DOHH2 (cell line): ENCODE measurements at regions not wholly inside any gene's neighbourhood (a gene's known extent, or its start where the extent isn't known, plus 50 kb on each side); places are given as distances from the start of the nearest gene placed in this dataset.

Source experiments
- H3F3A ChIP-seq: fragments of 200-600 bp; sonication (generic), shearing (Covaris generic); 2 replicates; pipeline ENCODE4 v1.6.0; 2016; ENCODE audit warnings: antibody characterized with exemption, mild to moderate bottlenecking; ENCODE audit not compliant: control insufficient read depth, insufficient read depth
- H3K27ac ChIP-seq: fragments of 200-600 bp; sonication (generic); 2 replicates; pipeline ENCODE4 v1.5.1; 2014; ENCODE audit warnings: low read depth, mild to moderate bottlenecking, low read length, moderate library complexity
- H3K27me3 ChIP-seq: fragments of 200-600 bp; sonication (generic); 2 replicates; pipeline ENCODE4 v1.6.1; 2014; ENCODE audit warnings: mild to moderate bottlenecking, low read length, mixed read lengths; ENCODE audit not compliant: control insufficient read depth
- H3K36me3 ChIP-seq: fragments of 200-600 bp; sonication (generic); 2 replicates; pipeline ENCODE4 v1.6.1; 2014; ENCODE audit warnings: mild to moderate bottlenecking, low read length, moderate library complexity, mixed read lengths; ENCODE audit not compliant: control insufficient read depth
- H3K4me1 ChIP-seq: fragments of 200-600 bp; sonication (generic); 2 replicates; pipeline ENCODE4 v1.6.1; 2014; ENCODE audit warnings: mild to moderate bottlenecking, low read length, mixed read lengths; ENCODE audit not compliant: control insufficient read depth
- H3K4me2 ChIP-seq: fragments of 200-600 bp; sonication (generic); 2 replicates; pipeline ENCODE4 v1.6.0; 2014; ENCODE audit warnings: mild to moderate bottlenecking, low read length, moderate library complexity
- H3K4me3 ChIP-seq: fragments of 200-600 bp; sonication (generic); 2 replicates; pipeline ENCODE4 v1.5.1; 2014; ENCODE audit warnings: mild to moderate bottlenecking, low read length, mixed read lengths
- H3K79me2 ChIP-seq: fragments of 200-600 bp; sonication (generic); 2 replicates; pipeline ENCODE4 v1.6.1; 2014; ENCODE audit warnings: mild to moderate bottlenecking, low read length, mixed read lengths; ENCODE audit not compliant: control insufficient read depth
- H3K9me2 ChIP-seq: fragments of 200-600 bp; sonication (generic); replicated peaks from 2 replicates; pipeline ENCODE4 v1.6.1; 2014; ENCODE audit warnings: mild to moderate bottlenecking, low read length, mixed read lengths; ENCODE audit not compliant: control insufficient read depth
- H3K9me3 ChIP-seq: fragments of 200-600 bp; sonication (generic); 2 replicates; pipeline ENCODE4 v1.6.1; 2014; ENCODE audit warnings: antibody characterized with exemption, low read length, mixed read lengths; ENCODE audit not compliant: control insufficient read depth, insufficient read depth
- H4K20me1 ChIP-seq: fragments of 200-600 bp; sonication (generic); 2 replicates; pipeline ENCODE4 v1.6.0; 2014; ENCODE audit warnings: low read depth, mild to moderate bottlenecking, antibody characterized with exemption, low read length, moderate library complexity; ENCODE audit not compliant: control insufficient read depth, insufficient read depth
- EZH2phosphoT487 ChIP-seq: fragments of 200-600 bp; sonication (generic); IDR thresholded peaks from 2 replicates; pipeline ENCODE4 v1.6.1; 2017; ENCODE audit warnings: borderline replicate concordance, mild to moderate bottlenecking, antibody characterized with exemption, low read length, moderate library complexity, mixed read lengths
- TF ChIP-seq, protein P1 (sequence below): fragments of 200-600 bp; sonication (generic); IDR thresholded peaks from one replicate; pipeline ENCODE4 v1.5.1; 2014; ENCODE audit warnings: antibody characterized with exemption, mild to moderate bottlenecking, low read depth, low read length; ENCODE audit not compliant: poor library complexity, severe bottlenecking

DNA sequence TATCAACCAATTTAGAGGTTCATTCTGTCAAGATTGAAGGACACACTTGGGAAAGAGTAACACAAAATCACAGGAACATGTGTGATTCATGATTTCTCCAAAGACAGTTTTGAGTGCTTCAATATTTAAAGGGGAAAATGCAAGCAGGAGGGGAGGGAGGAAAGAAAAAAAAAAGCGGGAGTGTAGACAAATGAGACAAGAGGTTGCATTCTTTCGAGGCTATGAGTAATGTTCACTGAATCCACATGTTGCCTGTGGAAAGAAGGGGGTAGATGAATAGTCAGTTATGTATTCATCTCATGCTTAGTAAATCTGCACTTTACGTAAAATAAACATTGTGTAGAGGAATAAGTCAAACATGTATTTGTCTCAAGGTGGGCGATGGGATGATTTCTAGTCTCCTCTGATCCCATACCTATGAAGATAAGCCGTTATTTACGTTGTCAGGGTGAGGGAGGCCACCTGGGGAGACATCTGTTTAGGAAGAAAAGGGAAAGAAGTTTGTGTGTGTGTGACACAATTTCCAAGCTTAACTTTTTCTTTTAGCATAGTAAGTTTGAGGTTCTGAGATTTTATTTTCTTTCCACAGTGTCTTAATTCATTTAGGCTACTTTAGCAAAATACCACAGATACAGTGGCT lies 211.0 kb upstream of the ZC3H15 start:
- Histone ChIP-seq H3K27me3 (no peaks in the 10 kb centered on the region), H3K4me3 (no peak overlapping the region), H3F3A (no peaks in the 10 kb centered on the region), H4K20me1 (no peaks in the 10 kb centered on the region), H3K4me2 (no peak overlapping the region), H3K4me1 (no peaks in the 10 kb centered on the region), H3K27ac (no peak overlapping the region), H3K36me3 (no peaks in the 10 kb centered on the region), H3K9me3 (no peaks in the 10 kb centered on the region), H3K9me2 (no peaks in the 10 kb centered on the region), H3K79me2 (no peaks in the 10 kb centered on the region)
- TF ChIP-seq EZH2phosphoT487, result no peak
- TF ChIP-seq, protein P1, sequence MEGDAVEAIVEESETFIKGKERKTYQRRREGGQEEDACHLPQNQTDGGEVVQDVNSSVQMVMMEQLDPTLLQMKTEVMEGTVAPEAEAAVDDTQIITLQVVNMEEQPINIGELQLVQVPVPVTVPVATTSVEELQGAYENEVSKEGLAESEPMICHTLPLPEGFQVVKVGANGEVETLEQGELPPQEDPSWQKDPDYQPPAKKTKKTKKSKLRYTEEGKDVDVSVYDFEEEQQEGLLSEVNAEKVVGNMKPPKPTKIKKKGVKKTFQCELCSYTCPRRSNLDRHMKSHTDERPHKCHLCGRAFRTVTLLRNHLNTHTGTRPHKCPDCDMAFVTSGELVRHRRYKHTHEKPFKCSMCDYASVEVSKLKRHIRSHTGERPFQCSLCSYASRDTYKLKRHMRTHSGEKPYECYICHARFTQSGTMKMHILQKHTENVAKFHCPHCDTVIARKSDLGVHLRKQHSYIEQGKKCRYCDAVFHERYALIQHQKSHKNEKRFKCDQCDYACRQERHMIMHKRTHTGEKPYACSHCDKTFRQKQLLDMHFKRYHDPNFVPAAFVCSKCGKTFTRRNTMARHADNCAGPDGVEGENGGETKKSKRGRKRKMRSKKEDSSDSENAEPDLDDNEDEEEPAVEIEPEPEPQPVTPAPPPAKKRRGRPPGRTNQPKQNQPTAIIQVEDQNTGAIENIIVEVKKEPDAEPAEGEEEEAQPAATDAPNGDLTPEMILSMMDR, result no peak

GRCh38 chr2:186276909-186277308 lies 209.2 kb upstream of the ZC3H15 start:
- no peaks in the 10 kb centered on the region for H3K4me1 ChIP-seq
- H4K20me1 ChIP-seq, result no peaks in the 10 kb centered on the region
- H3K4me2 ChIP-seq, result no peak overlapping the region
- TF ChIP-seq EZH2phosphoT487, result no peak
- TF ChIP-seq, protein P1, result no peak
- no peak overlapping the region for H3K27ac ChIP-seq
- H3F3A ChIP-seq, result no peaks in the 10 kb centered on the region
- no peaks in the 10 kb centered on the region for H3K9me3 ChIP-seq
- no peaks in the 10 kb centered on the region for H3K36me3 ChIP-seq
- no peaks in the 10 kb centered on the region for H3K9me2 ChIP-seq
- H3K4me3 ChIP-seq, result no peak overlapping the region
- H3K27me3 ChIP-seq, result no peaks in the 10 kb centered on the region
- no peaks in the 10 kb centered on the region for H3K79me2 ChIP-seq

GRCh38 chr2:186281726-186282125 lies 204.3 kb upstream of the ZC3H15 start:
- no peaks in the 10 kb centered on the region for H4K20me1 ChIP-seq
- H3K4me2 ChIP-seq, result no peak overlapping the region
- TF ChIP-seq, protein P1, result no peak
- no peak for TF ChIP-seq EZH2phosphoT487
- no peak overlapping the region for H3K4me3 ChIP-seq
- H3K79me2 ChIP-seq, result no peaks in the 10 kb centered on the region
- no peaks in the 10 kb centered on the region for H3K9me2 ChIP-seq
- H3K27me3 ChIP-seq, result no peaks in the 10 kb centered on the region
- H3F3A ChIP-seq, result no peaks in the 10 kb centered on the region
- H3K27ac ChIP-seq, result no peak overlapping the region
- no peaks in the 10 kb centered on the region for H3K36me3 ChIP-seq
- no peaks in the 10 kb centered on the region for H3K9me3 ChIP-seq
- no peaks in the 10 kb centered on the region for H3K4me1 ChIP-seq
